ENCODE measurements at regions not wholly inside any gene's neighbourhood (a gene's known extent, or its start where the extent isn't known, plus 50 kb on each side); places are given as distances from the start of the nearest gene placed in this dataset.

GRCh38 chr7:88492153-88492552, 185.5 kb upstream of the STEAP4 start:
- DNase-seq, result no peak

- DNase-seq, result no peak
Measured at GRCh38 chr7:88490874-88491273, 184.2 kb upstream of the STEAP4 start.

- no peak for DNase-seq
Measured at GRCh38 chr7:88490161-88490560, 183.5 kb upstream of the STEAP4 start.

GRCh38 chr7:88485821-88486220, 179.1 kb upstream of the STEAP4 start:
- DNase-seq, result no peak

- no peak for DNase-seq
Measured at GRCh38 chr7:88484551-88484950, 177.9 kb upstream of the STEAP4 start.

DNA sequence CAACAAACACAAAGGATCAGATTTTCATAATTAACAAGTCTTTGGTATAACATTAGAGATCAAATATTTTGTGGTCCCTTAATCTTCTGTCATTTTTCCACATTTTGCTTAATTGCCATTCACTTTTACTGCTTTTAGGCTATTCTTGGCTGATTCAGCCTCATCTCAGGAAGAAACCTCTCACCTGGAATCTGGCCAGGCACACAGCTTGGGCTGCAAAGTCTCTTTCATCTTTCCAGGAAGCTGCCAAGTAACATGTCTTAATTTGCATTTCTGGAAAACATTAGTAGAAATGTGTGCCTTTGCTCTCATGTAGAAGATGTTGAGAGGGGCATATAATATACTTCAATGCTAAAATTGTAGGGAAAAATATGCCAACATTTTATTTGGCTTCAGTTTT, 174.2 kb upstream of the STEAP4 start:
- no peak for DNase-seq

DNA sequence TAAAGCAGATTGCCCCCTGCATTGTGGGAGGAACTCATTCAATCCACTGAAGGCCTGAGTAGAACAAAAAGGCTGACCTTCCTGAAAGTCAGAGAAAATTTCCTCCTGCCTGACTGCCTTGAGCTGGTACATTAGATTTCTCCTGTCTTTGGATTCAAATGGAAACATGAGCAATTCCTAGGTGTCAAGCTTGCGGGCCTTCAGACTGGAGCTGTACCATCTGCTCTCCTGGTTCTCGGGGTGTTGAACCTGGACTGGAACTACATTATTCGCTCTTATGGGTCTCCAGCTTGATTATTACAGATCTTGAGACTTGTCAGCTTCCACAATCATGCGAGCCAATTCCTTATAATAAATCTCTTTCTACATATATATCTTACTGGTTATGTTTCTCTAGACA, 173.6 kb upstream of the STEAP4 start:
- no peak for DNase-seq

DNA sequence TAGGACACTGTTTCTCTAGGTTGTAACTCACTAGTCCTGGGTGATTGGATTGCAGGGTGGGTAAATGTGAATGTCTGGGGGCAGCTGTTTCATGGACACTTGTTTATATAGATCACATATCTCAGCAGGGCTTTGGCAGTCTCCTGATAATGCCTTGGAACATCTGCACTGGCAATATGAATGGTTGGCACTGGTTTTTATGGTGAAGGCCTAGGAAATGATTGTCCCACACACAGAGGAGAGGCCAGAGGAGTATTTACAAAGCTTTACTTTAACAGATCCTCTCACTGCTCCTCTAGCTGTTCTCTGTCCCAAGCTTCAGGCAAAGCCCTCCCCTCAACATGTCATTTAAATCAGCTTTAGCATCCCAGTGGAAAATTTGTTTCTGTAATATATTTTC, 171.3 kb upstream of the STEAP4 start:
- no peak for DNase-seq

DNA sequence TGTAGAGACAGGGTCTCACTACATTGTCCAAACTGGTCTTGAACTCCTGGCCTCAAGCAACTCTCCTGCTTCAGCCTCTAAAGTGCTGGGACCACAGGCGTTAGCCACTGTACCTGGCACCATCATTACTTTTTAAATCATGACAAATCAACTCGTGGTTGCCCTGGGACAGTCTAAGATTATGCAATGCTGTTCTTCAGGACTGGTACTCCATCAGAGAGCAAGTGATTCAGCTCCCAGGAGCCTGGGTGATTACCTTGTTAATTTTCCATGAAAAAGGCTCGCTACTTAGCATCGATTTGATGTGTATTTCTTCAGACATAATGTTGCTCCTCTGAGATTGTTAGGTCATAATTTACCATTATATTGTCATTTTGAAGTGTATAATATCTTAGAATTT, 158.9 kb upstream of the STEAP4 start:
- no peak for DNase-seq

DNA sequence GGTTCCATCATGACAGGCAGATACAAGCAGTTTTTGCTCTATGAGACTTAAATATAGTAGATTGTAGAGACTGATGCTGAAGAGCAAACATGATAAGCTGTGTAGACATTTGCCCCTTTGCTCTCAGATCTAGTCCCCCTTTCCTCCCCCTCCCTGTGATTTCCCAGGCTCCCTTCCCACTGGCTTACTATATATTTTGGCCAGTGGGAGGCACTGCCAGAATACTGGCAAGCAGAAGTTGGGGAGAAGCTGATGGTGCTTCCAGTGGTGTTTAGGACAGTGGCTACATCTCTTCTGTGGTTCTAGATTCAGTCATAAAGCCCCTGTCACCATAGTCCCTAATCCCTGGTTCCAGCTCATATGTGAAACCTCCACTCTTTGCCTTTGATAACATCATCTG, 156.1 kb upstream of the STEAP4 start:
- DNase-seq, result no peak

DNA sequence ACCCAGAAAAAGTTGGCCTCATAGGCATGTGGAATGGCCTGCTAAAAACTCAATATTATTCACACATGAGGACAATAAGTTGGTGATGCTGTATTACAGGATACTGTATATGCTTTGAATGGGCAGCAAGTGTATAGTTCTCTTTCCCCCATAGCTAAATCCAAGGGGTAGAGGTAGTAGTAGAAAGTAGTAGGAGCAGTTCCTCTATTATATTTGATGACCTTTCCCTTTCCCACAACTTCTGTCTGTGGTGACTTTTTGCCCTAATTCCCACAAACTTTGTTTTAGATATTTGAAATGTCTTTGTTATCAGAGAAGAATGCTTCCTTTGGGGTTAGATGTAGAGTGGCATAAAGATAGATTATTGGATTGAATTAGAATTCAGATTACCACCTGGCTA, 154.0 kb upstream of the STEAP4 start:
- no peak for DNase-seq

DNA sequence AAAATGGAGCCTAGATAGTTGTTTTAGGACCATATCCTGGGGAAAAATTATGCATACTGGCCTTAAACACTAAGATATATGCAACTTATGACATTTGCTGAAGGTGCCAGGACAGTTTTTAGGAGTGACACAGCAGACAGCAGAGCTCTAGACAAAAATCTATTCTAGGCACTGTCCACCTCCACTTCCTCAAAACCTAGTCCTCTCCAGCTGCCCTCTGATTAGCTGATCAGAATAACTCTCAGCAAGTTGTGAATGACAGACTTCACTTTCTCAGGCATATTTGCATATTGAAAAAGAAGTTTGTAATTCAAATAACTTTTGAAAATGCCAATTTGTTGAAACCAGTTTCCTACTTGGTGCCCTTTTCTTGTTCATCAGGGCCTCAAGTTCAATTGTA, 152.3 kb upstream of the STEAP4 start:
- no peak for DNase-seq

- DNase-seq, result no peak
Measured at GRCh38 chr7:88458279-88458678, 151.6 kb upstream of the STEAP4 start.

DNA sequence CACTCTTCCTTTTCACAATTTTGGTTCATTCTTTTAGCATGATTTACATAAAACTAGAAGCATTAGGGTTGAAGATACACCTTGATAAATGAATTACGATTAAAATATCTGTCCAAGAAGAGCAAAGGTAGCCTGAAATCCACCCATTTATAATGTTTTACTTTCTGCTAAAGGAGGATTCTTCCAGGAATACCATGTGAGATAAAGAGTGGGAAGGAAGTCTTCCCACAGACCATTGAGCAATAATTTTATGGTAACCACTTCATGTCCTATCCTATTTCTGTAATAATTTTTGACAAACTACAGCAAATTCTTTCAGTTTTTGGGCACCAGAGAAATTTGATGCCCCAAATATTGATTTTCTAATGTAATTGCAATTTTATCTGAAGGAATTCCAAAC, 150.6 kb upstream of the STEAP4 start:
- DNase-seq, result no peak

GRCh38 chr7:88456490-88456889, 149.8 kb upstream of the STEAP4 start:
- DNase-seq, result no peak

DNA sequence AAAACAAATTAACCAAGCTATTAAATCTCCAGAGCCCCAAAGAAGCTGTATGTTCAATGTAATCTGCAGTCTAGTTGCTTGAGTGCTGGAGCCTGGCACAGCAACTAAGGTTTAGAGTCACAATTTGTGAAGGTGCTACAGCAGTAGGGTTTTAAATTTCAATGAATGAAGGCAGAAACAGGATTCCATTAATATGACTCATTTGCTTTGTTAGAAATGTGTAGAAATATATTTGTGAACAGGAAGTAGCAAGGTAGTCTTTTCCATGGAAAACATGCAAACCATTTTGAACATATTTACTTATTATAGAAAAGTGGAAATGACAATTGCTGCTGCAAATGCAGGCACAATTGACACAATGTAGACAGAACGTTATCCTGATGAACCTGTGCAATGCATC, 149.0 kb upstream of the STEAP4 start:
- no peak for DNase-seq

DNA sequence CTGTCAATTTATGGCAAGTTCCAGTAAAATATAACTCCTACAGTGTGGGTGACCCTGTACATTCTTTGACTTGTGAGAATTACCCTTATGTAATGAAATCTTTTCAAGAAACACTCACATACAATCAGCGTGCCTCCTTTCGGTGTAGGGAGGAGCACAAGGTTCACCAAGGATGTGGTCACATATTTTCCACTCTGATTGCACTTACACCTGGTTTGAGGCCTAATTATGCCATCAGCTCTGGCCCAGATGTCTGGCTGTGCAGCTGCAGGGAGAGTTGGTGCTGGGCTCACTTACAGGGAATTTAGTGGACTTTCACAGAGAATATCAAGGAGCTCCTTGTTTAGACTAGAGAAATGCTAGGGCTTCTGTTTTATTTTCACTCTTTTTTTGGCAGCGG, 146.0 kb upstream of the STEAP4 start:
- DNase-seq, result no peak

GRCh38 chr7:88450874-88451273, 144.2 kb upstream of the STEAP4 start:
- no peak for DNase-seq

GRCh38 chr7:88449410-88449809, 142.7 kb upstream of the STEAP4 start:
- no peak for DNase-seq

DNA sequence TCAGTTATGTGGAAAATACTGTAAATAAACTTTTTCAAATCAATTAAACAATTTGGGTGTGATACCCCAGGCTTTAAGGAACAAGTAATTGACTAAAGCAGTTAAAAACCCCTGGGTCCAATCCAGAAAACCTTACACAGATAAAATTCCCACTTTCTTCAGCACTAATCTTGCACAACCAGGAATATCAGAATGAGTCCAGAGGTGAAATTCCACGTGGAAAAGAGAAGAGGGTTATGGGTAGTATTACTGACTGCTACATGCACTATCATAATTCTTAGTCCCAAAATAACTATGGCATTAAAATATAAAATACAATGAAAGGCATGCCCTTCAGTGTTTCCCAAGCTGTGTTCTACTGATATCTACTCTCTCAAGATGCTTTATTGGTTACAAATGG, 135.7 kb upstream of the STEAP4 start:
- DNase-seq, result no peak

GRCh38 chr7:88437132-88437531, 130.4 kb upstream of the STEAP4 start:
- no peak for DNase-seq

- no peak for DNase-seq
Measured at GRCh38 chr7:88432301-88432700, 125.6 kb upstream of the STEAP4 start.

GRCh38 chr7:88431882-88432281, 125.2 kb upstream of the STEAP4 start:
- no peak for DNase-seq

GRCh38 chr7:88429382-88429781, 122.7 kb upstream of the STEAP4 start:
- no peak for DNase-seq

GRCh38 chr7:88402529-88402928, 95.8 kb upstream of the STEAP4 start:
- no peak for DNase-seq

GRCh38 chr7:88401009-88401623, 94.4 kb upstream of the STEAP4 start:
- DNase-seq, result peak; percentile 1

All from stimulated activated CD4-positive, alpha-beta T cell treated with anti-CD3 and anti-CD28 coated beads, Interleukin-15, amount 100 ng/mL, for 24 hours (primary cell).